SKM-1 (cell line): ENCODE measurements at regions not wholly inside any gene's neighbourhood (a gene's known extent, or its start where the extent isn't known, plus 50 kb on each side); places are given as distances from the start of the nearest gene placed in this dataset.
A peak's percentile ranks its signal among the peaks of the same experiment; 100 is the strongest.
"Not testable (repeated sequence)": the region's sequence is repeated elsewhere in the genome, so short reads cannot be mapped to it uniquely, and the experiment has no call there.

Experiments
- DNase-seq: peaks from one replicate; lab custom pipeline; 2025; ENCODE audit not compliant: unreplicated experiment; lab: John Stamatoyannopoulos, UW

GRCh38 chr16:60815865-60816264 lies 1220.4 kb downstream of the CDH8 start:
- no peak for DNase-seq

- DNase-seq: no peak
Observed at GRCh38 chr16:60815033-60815432, 1221.2 kb downstream of the CDH8 start.

DNA sequence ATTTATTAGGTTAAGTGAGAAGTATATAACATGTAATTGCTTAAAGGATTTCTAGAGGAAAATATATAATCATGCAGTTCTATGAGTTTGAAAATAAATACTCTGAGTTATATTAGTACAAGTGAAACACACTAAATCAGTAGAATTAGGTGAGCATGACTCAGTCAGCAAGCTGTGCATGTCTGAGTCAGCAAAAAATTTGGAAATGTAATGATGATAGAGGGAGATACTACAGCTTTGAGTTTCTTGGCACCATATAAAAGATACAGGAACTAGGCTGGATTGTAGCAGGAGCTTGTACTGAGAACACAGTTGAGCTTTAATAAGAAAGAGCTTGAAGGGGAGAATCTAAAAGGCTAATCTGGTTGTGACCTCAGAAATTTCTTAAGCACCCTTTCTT lies 1224.6 kb downstream of the CDH8 start:
- no peak for DNase-seq

GRCh38 chr16:60811051-60811608 lies 1225.1 kb downstream of the CDH8 start:
- no peak for DNase-seq

- no peak for DNase-seq
Observed at GRCh38 chr16:60810250-60810649, 1226.0 kb downstream of the CDH8 start.

DNA sequence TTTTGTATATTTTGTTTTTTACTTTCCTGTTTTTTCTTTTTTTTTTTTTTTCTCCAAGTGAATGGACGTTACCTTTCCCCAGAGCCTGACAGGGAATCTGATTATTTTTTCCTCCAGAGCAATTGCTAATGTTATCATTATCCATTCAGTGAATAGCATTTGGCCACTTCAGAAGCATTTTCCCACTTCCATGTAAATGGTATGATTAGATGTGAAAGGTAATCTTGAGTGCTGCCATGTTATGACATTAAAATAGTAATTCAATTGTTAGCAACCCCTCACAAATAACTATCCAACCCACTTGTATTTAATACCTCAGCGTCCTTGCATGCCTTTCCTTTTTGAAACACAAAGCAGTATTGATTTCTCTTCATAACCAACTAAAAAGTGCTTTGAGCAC lies 1243.8 kb downstream of the CDH8 start:
- no peak for DNase-seq

DNA sequence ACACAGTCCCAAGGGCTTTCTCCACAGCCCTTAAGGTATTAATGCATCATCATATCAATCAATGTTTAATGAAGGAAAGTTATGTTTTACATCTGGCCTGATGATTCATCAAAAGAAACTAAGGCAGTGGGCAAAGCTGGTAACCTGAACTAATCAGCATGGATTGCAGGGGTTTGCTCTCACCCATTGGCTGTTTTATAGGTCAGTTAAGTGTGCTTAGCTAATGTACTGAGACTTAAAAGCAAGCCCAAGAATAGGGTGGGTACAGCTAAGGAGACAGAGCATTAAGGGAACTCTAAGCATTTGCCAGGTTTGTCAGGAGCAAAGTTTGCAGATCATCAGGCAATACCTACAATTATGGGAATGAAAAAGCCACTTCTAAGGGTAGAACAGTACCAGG lies 1247.6 kb downstream of the CDH8 start:
- DNase-seq: no peak

GRCh38 chr16:60776281-60776680 lies 1260.0 kb downstream of the CDH8 start:
- no peak for DNase-seq

- DNase-seq: peak; percentile 73
Observed at GRCh38 chr16:60771138-60771537, 1265.1 kb downstream of the CDH8 start.

DNA sequence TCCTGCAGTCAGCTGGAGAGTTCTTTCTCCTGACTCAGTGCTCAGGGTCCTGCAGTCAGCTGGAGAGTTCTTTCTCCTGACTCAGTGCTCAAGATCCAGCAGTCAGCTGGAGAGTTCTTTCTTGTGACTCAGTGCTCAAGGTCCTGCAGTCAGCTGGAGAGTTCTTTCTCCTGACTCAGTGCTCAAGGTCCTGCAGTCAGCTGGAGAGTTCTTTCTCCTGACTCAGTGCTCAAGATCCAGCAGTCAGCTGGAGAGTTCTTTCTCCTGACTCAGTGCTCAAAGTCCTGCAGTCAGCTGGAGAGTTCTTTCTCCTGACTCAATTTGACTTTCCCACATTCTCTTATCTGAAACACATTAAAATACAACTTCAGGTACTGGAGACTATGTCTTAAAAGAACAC lies 1265.9 kb downstream of the CDH8 start:
- not testable (repeated sequence) for DNase-seq

GRCh38 chr16:60763869-60764268 lies 1272.4 kb downstream of the CDH8 start:
- DNase-seq: no peak

- no peak for DNase-seq
Observed at GRCh38 chr16:60755907-60756306, 1280.3 kb downstream of the CDH8 start.

GRCh38 chr16:60748366-60748765 lies 1287.9 kb downstream of the CDH8 start:
- no peak for DNase-seq

GRCh38 chr16:60744198-60744597 lies 1292.0 kb downstream of the CDH8 start:
- no peak for DNase-seq

DNA sequence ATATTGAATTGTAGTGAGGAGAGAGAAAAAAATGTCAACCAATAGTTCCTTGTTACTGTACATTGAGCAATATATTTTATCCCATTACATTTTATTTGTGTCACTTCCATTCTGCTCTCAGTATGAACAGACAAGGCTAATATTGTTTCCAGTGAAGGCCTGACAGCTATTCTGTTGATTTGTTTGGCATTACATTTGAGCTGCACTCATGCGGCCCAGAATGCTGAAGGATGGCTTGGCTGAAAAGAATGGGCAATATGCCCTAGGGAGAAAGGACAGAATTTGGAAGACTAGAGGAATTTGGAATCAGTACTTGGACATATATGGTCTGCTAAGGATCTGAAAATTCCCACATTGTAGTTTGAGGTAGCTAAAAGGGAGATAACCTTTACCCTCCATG lies 1294.4 kb downstream of the CDH8 start:
- no peak for DNase-seq

DNA sequence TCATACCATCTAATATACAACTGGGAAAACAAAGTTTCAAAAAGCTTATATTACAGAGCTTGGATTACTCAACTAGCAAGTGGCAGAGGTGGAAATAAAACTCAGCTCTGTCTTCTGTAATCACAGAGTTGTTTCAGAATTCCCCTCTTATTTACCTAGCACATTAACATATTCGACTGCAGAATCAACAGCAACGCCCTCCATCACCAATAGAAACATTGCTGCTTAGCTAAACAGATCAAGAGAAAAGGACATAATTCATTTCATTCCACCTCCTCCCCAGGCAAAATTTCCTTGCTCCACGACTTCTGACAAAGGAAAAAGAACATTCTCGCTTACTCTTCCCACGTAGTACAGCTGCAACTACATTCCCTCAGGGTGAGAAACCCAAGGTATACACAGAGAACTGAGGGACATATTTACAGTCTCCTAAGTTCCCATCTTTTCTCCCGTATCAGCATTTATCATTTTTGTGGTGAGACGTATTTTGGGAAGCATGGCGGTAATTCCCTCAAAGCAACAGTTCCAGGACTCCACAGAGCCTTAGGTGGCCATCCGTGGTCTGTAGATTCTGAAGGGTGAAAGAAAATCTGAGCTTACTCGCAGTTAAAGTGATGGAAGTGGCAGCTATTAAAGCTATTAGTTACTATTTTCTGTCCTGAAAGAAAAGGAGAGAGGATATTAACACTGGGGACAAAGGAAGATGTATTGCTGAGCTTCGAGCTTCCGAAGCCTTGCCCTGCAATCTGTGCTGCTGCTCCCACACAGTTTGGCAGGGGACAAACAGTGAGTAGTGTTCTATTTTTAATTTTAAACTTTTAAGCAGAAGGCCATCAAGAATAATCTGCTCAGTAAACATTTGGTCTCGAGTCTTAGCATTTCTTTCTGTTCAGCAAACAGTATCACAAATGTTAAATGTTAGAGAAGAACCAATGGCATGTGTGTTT lies 1296.2 kb downstream of the CDH8 start:
- DNase-seq: no peak

GRCh38 chr16:60731329-60732050 lies 1304.7 kb downstream of the CDH8 start:
- DNase-seq: no peak

DNA sequence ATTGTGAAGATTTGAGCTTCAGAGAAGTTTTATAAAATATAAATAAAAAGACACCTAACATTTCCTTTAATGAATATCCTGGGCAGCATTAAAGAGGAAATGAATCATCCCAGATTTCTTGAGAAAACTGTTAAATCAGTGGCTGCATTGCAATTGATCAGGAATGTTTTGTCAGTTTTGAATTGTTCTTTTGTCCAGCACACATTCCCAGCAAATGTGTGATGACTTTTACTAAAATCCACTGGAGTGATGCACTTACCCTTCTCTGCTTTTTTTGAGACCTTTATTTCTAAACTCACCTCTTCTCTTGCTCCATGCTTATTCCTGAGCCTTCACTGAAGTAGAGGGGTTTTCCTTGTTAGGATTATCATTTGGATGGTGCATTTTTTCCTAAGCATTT lies 1307.2 kb downstream of the CDH8 start:
- no peak for DNase-seq

- DNase-seq: no peak
Observed at GRCh38 chr16:60727851-60728250, 1308.4 kb downstream of the CDH8 start.

GRCh38 chr16:60720060-60720459 lies 1316.2 kb downstream of the CDH8 start:
- DNase-seq: no peak

- no peak for DNase-seq
Observed at GRCh38 chr16:60717808-60718207, 1318.4 kb downstream of the CDH8 start.

GRCh38 chr16:60712144-60712543 lies 1324.1 kb downstream of the CDH8 start:
- no peak for DNase-seq
